ENCODE measurements at regions not wholly inside any gene's neighbourhood (a gene's known extent, or its start where the extent isn't known, plus 50 kb on each side); places are given as distances from the start of the nearest gene placed in this dataset.
"Not testable (repeated sequence)": the region's sequence is repeated elsewhere in the genome, so short reads cannot be mapped to it uniquely, and the experiment has no call there.

- 88 to 90% methylated on average over 3 of the region's 3 CpGs for WGBS, 2 donors
Measured at GRCh38 chr12:91639327-91639726, 456.7 kb upstream of the DCN start.

GRCh38 chr12:91637789-91638624 is 455.4 kb upstream of the DCN start:
- H3K27me3 ChIP-seq (ENCODE audit: control insufficient read depth in 3 of 3, insufficient read depth in 3 of 3, low read length in 2 of 3): no peaks in the 10 kb centered on the region
- DNase-seq: no peak
- H3K36me3 ChIP-seq (ENCODE audit: control insufficient read depth in 4 of 4, insufficient read depth in 4 of 4, low read length in 4 of 4): no peaks in the 10 kb centered on the region
- H3K4me3 ChIP-seq: no peak overlapping the region
- no peaks in the 10 kb centered on the region for H3K9me3 ChIP-seq (ENCODE audit: control insufficient read depth in 4 of 4, insufficient read depth in 3 of 4, low read length in 3 of 4)
- H3K4me1 ChIP-seq (ENCODE audit: control insufficient read depth in 5 of 5, insufficient read depth in 5 of 5, low read length in 5 of 5): no peaks in the 10 kb centered on the region
- ATAC-seq (ENCODE audit: insufficient read depth, low FRiP score): no peak
- no peak overlapping the region for H3K27ac ChIP-seq (ENCODE audit: low read depth in 1 of 2, low read length in 1 of 2)
- no peak overlapping the region for H3K9ac ChIP-seq (ENCODE audit: insufficient read depth in 1 of 2, low read length in 2 of 2)
- TF ChIP-seq CTCF (IDR thresholded peaks at IDR 0.05; ENCODE audit: control extremely low read depth, extremely low read depth): no peak
- 89 to 93% methylated on average over 8 of the region's 8 CpGs for WGBS, 2 donors

More at GRCh38 chr12:91639327-91639726, 456.7 kb upstream of the DCN start:
- Histone ChIP-seq H3K36me3 (ENCODE audit: control insufficient read depth in 4 of 4, insufficient read depth in 4 of 4, low read length in 4 of 4) (no peaks in the 10 kb centered on the region), H3K27me3 (ENCODE audit: control insufficient read depth in 3 of 3, insufficient read depth in 3 of 3, low read length in 2 of 3) (no peaks in the 10 kb centered on the region), H3K4me3 (no peak overlapping the region), H3K4me1 (ENCODE audit: control insufficient read depth in 5 of 5, insufficient read depth in 5 of 5, low read length in 5 of 5) (no peaks in the 10 kb centered on the region), H3K27ac (ENCODE audit: low read depth in 1 of 2, low read length in 1 of 2) (no peak overlapping the region), H3K9ac (ENCODE audit: insufficient read depth in 1 of 2, low read length in 2 of 2) (no peak overlapping the region), H3K9me3 (ENCODE audit: control insufficient read depth in 4 of 4, insufficient read depth in 3 of 4, low read length in 3 of 4) (no peaks in the 10 kb centered on the region)
- no peak for ATAC-seq (ENCODE audit: insufficient read depth, low FRiP score)
- TF ChIP-seq CTCF (IDR thresholded peaks at IDR 0.05; ENCODE audit: control extremely low read depth, extremely low read depth): no peak
- no peak for DNase-seq

GRCh38 chr12:91636721-91637120 is 454.1 kb upstream of the DCN start:
- no peak overlapping the region for H3K4me3 ChIP-seq
- no peaks in the 10 kb centered on the region for H3K27me3 ChIP-seq (ENCODE audit: control insufficient read depth in 3 of 3, insufficient read depth in 3 of 3, low read length in 2 of 3)
- H3K27ac ChIP-seq (ENCODE audit: low read depth in 1 of 2, low read length in 1 of 2): no peak overlapping the region
- no peak for DNase-seq
- H3K9me3 ChIP-seq (ENCODE audit: control insufficient read depth in 4 of 4, insufficient read depth in 3 of 4, low read length in 3 of 4): no peaks in the 10 kb centered on the region
- WGBS, 2 donors: 88 to 94% methylated on average over 4 of the region's 4 CpGs
- no peaks in the 10 kb centered on the region for H3K4me1 ChIP-seq (ENCODE audit: control insufficient read depth in 5 of 5, insufficient read depth in 5 of 5, low read length in 5 of 5)
- no peaks in the 10 kb centered on the region for H3K36me3 ChIP-seq (ENCODE audit: control insufficient read depth in 4 of 4, insufficient read depth in 4 of 4, low read length in 4 of 4)
- ATAC-seq (ENCODE audit: insufficient read depth, low FRiP score): no peak
- no peak for TF ChIP-seq CTCF (IDR thresholded peaks at IDR 0.05; ENCODE audit: control extremely low read depth, extremely low read depth)
- H3K9ac ChIP-seq (ENCODE audit: insufficient read depth in 1 of 2, low read length in 2 of 2): no peak overlapping the region

GRCh38 chr12:91634386-91634713 is 451.7 kb upstream of the DCN start:
- WGBS, 2 donors: 88 to 96% methylated on average over 3 of the region's 3 CpGs

More at GRCh38 chr12:91634386-91634713, 451.7 kb upstream of the DCN start:
- ATAC-seq (ENCODE audit: insufficient read depth, low FRiP score); H3K27me3 ChIP-seq (ENCODE audit: control insufficient read depth in 3 of 3, insufficient read depth in 3 of 3, low read length in 2 of 3); DNase-seq; H3K9me3 ChIP-seq (ENCODE audit: control insufficient read depth in 4 of 4, insufficient read depth in 3 of 4, low read length in 3 of 4); H3K9ac ChIP-seq (ENCODE audit: insufficient read depth in 1 of 2, low read length in 2 of 2); H3K27ac ChIP-seq (ENCODE audit: low read depth in 1 of 2, low read length in 1 of 2); H3K36me3 ChIP-seq (ENCODE audit: control insufficient read depth in 4 of 4, insufficient read depth in 4 of 4, low read length in 4 of 4); H3K4me1 ChIP-seq (ENCODE audit: control insufficient read depth in 5 of 5, insufficient read depth in 5 of 5, low read length in 5 of 5); H3K4me3 ChIP-seq: not testable (repeated sequence)
